ENCODE measurements at regions not wholly inside any gene's neighbourhood (a gene's known extent, or its start where the extent isn't known, plus 50 kb on each side); places are given as distances from the start of the nearest gene placed in this dataset.

GRCh38 chr6:126945150-126945685 lies 173.3 kb upstream of the RSPO3 start:
- Mint-ChIP-seq H3K27ac (no peak overlapping the region), H3K27me3 (no peaks in the 10 kb centered on the region), H3K36me3 (ENCODE audit: low read depth) (no peaks in the 10 kb centered on the region), H3K4me1 (ENCODE audit: low read depth) (no peaks in the 10 kb centered on the region), H3K9me3 (no peaks in the 10 kb centered on the region), H3K4me3 (no peak overlapping the region)
- POLR2A ChIA-PET = no interaction called here
- DNase-seq (no peak), ATAC-seq (no peak)
- intact Hi-C loops (cut with micrococcal nuclease) = no loop called here
- CTCF ChIA-PET = no interaction called here
- TF ChIP-seq CTCF (IDR thresholded peaks at IDR 0.05) = no peak

- intact Hi-C loops (cut with micrococcal nuclease) = no loop called here
- no peak overlapping the region for H3K4me3 Mint-ChIP-seq
- no peaks in the 10 kb centered on the region for H3K27me3 Mint-ChIP-seq
- no peak overlapping the region for H3K27ac Mint-ChIP-seq
- ChIA-PET POLR2A (no interaction called here), CTCF (no interaction called here)
- H3K9me3 Mint-ChIP-seq = no peaks in the 10 kb centered on the region
- no peak for TF ChIP-seq CTCF (IDR thresholded peaks at IDR 0.05)
- H3K36me3 Mint-ChIP-seq (ENCODE audit: low read depth) = no peaks in the 10 kb centered on the region
- no peaks in the 10 kb centered on the region for H3K4me1 Mint-ChIP-seq (ENCODE audit: low read depth)
- DNase-seq (no peak), ATAC-seq (no peak)
These were observed 172.6 kb upstream of the RSPO3 start for GRCh38 chr6:126945812-126946360.

- H3K4me1 Mint-ChIP-seq (ENCODE audit: low read depth) = no peaks in the 10 kb centered on the region
- no peaks in the 10 kb centered on the region for H3K9me3 Mint-ChIP-seq
- POLR2A ChIA-PET = no interaction called here
- no peak for TF ChIP-seq CTCF (IDR thresholded peaks at IDR 0.05)
- CTCF ChIA-PET = interaction anchor here (0.6 kb wide), 1 partner anchor 878 kb away, joined by 3 read pairs; no protein-coding TSS in a partner anchor
- no peaks in the 10 kb centered on the region for H3K36me3 Mint-ChIP-seq (ENCODE audit: low read depth)
- ATAC-seq = no peak
- no peak overlapping the region for H3K4me3 Mint-ChIP-seq
- intact Hi-C loops (cut with micrococcal nuclease) = no loop called here
- H3K27ac Mint-ChIP-seq = no peak overlapping the region
- no peaks in the 10 kb centered on the region for H3K27me3 Mint-ChIP-seq
- no peak for DNase-seq
These were observed 171.4 kb upstream of the RSPO3 start for GRCh38 chr6:126947070-126947469.

GRCh38 chr6:126949786-126950185 lies 168.7 kb upstream of the RSPO3 start:
- H3K27me3 Mint-ChIP-seq = peaks cover 2% of the 10 kb centered on the region
- H3K4me1 Mint-ChIP-seq (ENCODE audit: low read depth) = no peaks in the 10 kb centered on the region
- H3K27ac Mint-ChIP-seq = no peak overlapping the region
- intact Hi-C loops (cut with micrococcal nuclease) = no loop called here
- H3K36me3 Mint-ChIP-seq (ENCODE audit: low read depth) = no peaks in the 10 kb centered on the region
- no peak overlapping the region for H3K4me3 Mint-ChIP-seq
- no peak for ATAC-seq
- POLR2A ChIA-PET = no interaction called here
- H3K9me3 Mint-ChIP-seq = no peaks in the 10 kb centered on the region
- DNase-seq = no peak
- CTCF ChIA-PET = interaction anchor here (0.7 kb wide), 1 partner anchor 993 kb away, joined by 4 read pairs; the partner anchor contains the start of gene HINT3
- no peak for TF ChIP-seq CTCF (IDR thresholded peaks at IDR 0.05)

- H3K36me3 Mint-ChIP-seq (ENCODE audit: low read depth) = no peaks in the 10 kb centered on the region
- H3K9me3 Mint-ChIP-seq = no peaks in the 10 kb centered on the region
- peaks cover 4% of the 10 kb centered on the region for H3K27me3 Mint-ChIP-seq
- no peak overlapping the region for H3K27ac Mint-ChIP-seq
- intact Hi-C loops (cut with micrococcal nuclease) = no loop called here
- CTCF ChIA-PET = no interaction called here
- no peaks in the 10 kb centered on the region for H3K4me1 Mint-ChIP-seq (ENCODE audit: low read depth)
- ATAC-seq = no peak
- POLR2A ChIA-PET = no interaction called here
- no peak for TF ChIP-seq CTCF (IDR thresholded peaks at IDR 0.05)
- no peak overlapping the region for H3K4me3 Mint-ChIP-seq
- no peak for DNase-seq
These were observed 162.8 kb upstream of the RSPO3 start for GRCh38 chr6:126955621-126956020.
